ENCODE measurements at regions not wholly inside any gene's neighbourhood (a gene's known extent, or its start where the extent isn't known, plus 50 kb on each side); places are given as distances from the start of the nearest gene placed in this dataset.
A peak's percentile ranks its signal among the peaks of the same experiment; 100 is the strongest.

DNA sequence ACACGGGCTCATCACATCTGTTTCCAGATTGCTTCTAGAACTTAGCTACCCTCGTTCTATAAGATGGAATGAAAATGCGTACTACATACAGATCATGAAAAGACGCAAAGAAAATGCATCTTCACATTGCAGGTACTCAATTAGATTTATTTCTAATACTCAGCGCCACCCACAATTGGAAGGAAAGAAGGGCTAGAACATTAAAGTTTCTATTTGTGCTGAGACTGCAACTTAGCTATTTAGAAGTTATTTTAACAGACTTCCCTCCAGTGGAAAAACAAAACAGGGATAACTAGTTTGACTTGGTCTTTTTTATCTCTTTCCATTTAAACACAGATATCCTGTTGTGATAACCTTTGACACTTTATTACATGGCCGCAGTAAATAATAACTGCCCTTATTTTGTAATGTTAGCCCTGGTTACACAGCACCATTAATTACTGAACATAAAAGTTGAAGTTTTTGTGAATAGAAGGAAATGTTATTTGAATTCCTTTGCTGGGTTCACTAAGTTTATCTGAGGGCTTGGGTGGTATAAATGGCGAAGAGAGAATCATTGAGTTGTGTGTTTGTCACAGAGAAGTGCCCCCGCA lies 86.9 kb upstream of the SLC25A26 start:
- DNase-seq (ENCODE audit: extremely low spot score, insufficient read length, low read depth): no peak
- FAIRE-seq: no peak

GRCh38 chr3:66133050-66133757 lies 87.6 kb upstream of the SLC25A26 start:
- FAIRE-seq (no peak), DNase-seq (ENCODE audit: extremely low spot score, insufficient read length, low read depth) (no peak)

DNA sequence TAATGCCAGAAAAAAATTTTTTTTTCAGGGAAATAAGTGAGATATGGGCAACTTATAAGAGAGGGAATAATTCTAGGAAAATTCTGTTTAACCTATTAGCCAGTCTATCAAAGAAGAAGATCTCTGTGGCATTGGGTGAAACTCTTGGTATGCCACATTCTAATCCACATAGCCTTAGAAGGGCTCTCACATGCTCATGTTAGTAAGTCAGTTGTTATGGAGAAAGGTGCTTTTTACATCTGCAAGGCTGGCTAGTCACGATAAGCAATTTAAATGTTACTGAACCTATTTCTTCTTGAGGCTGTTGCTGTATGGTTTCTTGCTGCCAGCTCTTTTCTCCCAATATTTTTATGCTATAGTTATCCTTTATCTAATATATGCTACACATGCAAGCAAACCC lies 89.9 kb upstream of the MAGI1 start:
- FAIRE-seq (no peak), DNase-seq (ENCODE audit: extremely low spot score, insufficient read length, low read depth) (no peak)

- DNase-seq (ENCODE audit: extremely low spot score, insufficient read length, low read depth): no peak
- FAIRE-seq: no peak
Observed at GRCh38 chr3:66121318-66121717, 82.6 kb upstream of the MAGI1 start.

- DNase-seq (ENCODE audit: extremely low spot score, insufficient read length, low read depth) (no peak), FAIRE-seq (no peak)
Observed at GRCh38 chr3:66115858-66116654, 77.3 kb upstream of the MAGI1 start.

GRCh38 chr3:66113542-66113941 lies 74.8 kb upstream of the MAGI1 start:
- no peak for DNase-seq (ENCODE audit: extremely low spot score, insufficient read length, low read depth)
- no peak for FAIRE-seq

DNA sequence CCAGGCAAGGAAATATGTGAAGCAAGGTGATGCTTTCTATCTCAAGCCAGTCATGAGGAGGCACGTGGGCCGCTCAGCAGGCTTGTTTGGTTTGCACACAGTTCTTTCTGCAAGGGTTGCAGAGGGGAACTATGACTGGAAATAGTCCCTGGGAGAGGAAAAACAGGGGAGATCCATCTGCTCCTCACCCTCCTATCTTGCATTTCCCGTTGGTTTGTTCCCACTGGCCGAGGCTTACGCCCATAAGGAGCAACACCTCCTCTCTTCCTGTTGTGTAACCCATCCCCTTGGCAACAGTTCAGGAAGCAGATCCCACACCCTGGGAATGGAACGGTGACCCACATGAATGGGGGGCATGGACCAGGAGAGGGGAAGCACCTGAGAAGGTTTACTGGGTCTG lies 72.1 kb upstream of the MAGI1 start:
- DNase-seq (ENCODE audit: extremely low spot score, insufficient read length, low read depth): no peak
- FAIRE-seq: no peak

- DNase-seq (ENCODE audit: extremely low spot score, insufficient read length, low read depth): no peak
- no peak for FAIRE-seq
Observed at GRCh38 chr3:66107855-66108254, 69.1 kb upstream of the MAGI1 start.

DNA sequence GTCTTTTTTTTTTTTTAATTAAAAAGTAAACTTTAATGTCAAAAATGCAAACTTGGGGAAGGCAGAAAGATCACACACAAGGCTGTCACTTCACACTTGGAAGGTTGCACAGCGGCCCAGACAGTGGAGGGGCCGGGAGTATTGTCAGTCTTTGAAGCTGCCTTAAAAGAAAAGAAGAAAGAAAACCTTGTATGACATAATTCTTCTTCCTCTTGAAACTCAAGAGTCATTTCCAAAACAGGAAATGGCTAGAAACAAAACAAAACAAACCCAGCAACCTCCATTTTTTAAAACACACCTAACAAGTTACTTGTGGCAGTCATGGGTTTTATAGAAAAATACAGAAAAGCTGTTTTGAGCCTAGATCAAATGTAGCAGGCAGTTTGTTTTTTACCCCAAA lies 68.1 kb upstream of the MAGI1 start:
- DNase-seq (ENCODE audit: extremely low spot score, insufficient read length, low read depth) (peak; percentile 4), FAIRE-seq (no peak)

DNA sequence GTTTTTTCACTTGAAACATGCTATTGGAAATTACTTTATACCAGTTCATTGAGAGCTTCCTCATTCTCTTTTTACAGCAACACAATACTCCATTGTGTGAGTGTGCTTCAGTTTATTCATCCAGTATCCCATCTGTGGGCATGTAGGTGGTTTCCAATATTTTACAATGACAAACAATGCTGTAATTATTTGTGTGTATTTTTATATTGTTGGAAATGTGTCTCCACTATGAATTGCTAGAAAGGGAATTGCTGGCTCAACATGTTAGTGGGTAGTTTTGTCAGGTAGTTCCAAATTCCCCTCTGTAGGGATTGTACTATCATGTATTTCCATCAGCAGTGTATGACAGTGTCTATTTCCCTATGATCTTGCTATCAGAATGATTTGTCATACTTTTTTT lies 65.8 kb upstream of the MAGI1 start:
- DNase-seq (ENCODE audit: extremely low spot score, insufficient read length, low read depth) (no peak), FAIRE-seq (no peak)

DNA sequence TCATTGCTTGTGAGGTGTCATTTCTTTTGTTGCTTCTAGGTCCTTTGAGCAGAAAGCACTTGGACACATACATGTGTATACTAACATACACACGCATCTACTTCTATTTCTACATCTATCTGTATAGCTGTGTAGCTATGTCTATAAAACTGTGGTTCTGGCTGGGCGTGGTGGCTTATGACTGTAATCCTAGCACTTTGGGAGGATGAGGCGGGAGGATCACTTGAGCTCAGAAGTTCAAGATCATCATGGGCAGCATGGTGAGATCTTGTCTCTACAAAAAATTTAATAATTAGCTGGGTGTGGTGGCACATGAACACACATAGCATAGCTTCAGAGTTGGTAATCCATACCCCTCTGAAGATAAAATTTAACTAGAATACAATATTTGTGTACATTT lies 65.0 kb upstream of the MAGI1 start:
- FAIRE-seq: no peak
- DNase-seq (ENCODE audit: extremely low spot score, insufficient read length, low read depth): no peak

GRCh38 chr3:66101901-66102300 lies 63.2 kb upstream of the MAGI1 start:
- DNase-seq (ENCODE audit: extremely low spot score, insufficient read length, low read depth) (no peak), FAIRE-seq (no peak)

- DNase-seq (ENCODE audit: extremely low spot score, insufficient read length, low read depth): no peak
- no peak for FAIRE-seq
Observed at GRCh38 chr3:66099541-66100065, 60.9 kb upstream of the MAGI1 start.

- DNase-seq (ENCODE audit: extremely low spot score, insufficient read length, low read depth) (no peak), FAIRE-seq (no peak)
Observed at GRCh38 chr3:66098436-66098835, 59.7 kb upstream of the MAGI1 start.

- DNase-seq (ENCODE audit: extremely low spot score, insufficient read length, low read depth): no peak
- no peak for FAIRE-seq
Observed at GRCh38 chr3:66097647-66098046, 58.9 kb upstream of the MAGI1 start.

- DNase-seq (ENCODE audit: extremely low spot score, insufficient read length, low read depth) (no peak), FAIRE-seq (no peak)
Observed at GRCh38 chr3:66095295-66096001, 56.7 kb upstream of the MAGI1 start.

GRCh38 chr3:66093981-66094380 lies 55.3 kb upstream of the MAGI1 start:
- DNase-seq (ENCODE audit: extremely low spot score, insufficient read length, low read depth) (no peak), FAIRE-seq (no peak)

DNA sequence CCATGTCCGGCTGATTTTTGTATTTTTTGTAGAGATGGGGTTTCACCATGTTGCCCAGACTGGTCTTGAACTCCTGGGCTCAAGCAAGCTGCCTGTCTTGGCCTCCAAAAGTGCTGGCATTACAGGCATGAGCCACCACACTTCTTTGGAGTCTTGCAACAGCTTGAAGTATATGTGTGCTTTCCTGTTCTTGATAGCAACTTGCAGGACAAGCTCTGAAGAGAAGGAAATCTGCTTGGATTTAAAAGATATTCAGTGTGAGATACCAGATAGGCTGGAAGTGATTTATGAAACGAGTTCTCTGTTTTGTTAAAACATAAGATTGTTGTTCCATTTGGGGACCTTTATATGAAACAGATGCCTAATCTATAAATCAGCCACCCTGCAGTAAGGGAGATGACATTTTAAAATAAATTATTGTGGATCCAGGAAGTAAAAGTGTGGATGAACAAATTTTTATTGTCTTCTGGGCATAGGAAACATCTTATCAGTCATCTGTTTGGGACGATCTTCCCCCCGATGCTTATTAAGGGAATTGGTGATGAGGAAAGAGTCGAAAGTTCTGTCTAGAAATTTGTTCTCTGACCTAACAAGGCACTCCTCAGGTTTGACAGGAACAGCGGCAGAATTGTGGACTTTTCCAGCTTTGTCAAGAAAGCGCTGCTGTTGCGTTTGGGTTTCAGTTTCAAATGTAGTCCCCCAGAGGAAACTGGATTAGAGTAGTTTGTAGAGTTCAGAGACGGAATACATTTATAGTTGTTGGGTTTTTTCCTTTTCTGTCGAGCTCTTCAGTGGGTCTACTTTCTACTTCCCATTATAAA lies 53.7 kb upstream of the MAGI1 start:
- FAIRE-seq: no peak
- DNase-seq (ENCODE audit: extremely low spot score, insufficient read length, low read depth): no peak
